ENCODE measurements at regions not wholly inside any gene's neighbourhood (a gene's known extent, or its start where the extent isn't known, plus 50 kb on each side); places are given as distances from the start of the nearest gene placed in this dataset.

DNA sequence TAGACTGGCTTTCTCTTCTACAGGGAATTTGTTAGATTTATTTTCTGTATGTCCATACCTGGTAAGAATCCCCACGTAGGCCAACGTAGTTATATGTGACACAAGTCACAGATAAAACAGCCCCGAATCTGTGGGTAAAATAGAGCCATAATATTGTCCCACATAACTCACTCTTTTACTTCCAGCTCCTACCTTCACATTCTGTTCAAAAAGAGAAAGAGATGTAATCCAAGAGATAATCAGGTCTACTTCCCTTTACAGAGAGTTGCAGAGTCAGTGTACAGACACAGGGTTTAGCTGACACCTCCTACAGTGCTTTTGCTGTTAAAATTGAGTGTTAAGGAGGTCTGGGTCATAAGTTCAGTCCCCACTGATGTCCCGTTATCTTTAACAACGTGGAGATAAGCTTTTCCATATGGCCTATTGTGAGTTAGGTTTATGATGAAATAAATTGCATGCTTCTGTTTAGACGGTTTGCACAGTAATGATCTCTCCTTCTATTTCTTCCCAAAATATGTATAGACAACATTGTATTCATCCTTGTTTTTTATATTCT, 446.5 kb downstream of the ADAMTS20 start:
- BruUV-seq (replicated peaks) = no TSS peak

More for the DNA sequence above, 446.5 kb downstream of the ADAMTS20 start:
- Histone ChIP-seq H3K4me2 (ENCODE audit: insufficient read depth, low read length) (no peak overlapping the region), H2AFZ (ENCODE audit: low read depth, low read length) (peak overlapping the region; percentile 17), H3K79me2 (ENCODE audit: control insufficient read depth, insufficient read depth, low read length) (no peaks in the 10 kb centered on the region), H3K4me1 (ENCODE audit: control insufficient read depth, extremely low read depth, insufficient read depth, low read length) (no peaks in the 10 kb centered on the region), H3K9me3 (replicated peaks; ENCODE audit: control insufficient read depth, insufficient read depth, low read length) (no peaks in the 10 kb centered on the region), H3K27me3 (ENCODE audit: control insufficient read depth in 2 of 2, insufficient read depth in 2 of 2, low read length in 2 of 2) (no peaks in the 10 kb centered on the region), H4K20me1 (replicated peaks; ENCODE audit: control insufficient read depth, extremely low read depth, insufficient read depth, low read length) (no peaks in the 10 kb centered on the region), H3K4me3 (replicated peaks in 1 of 3; ENCODE audit: insufficient read depth in 1 of 3, low read depth in 1 of 3, low read length in 3 of 3) (no peak overlapping the region), H3K9ac (replicated peaks; ENCODE audit: extremely low read depth, insufficient read depth, low read length) (no peak overlapping the region), H3K27ac (ENCODE audit: insufficient read depth, low read depth, low read length) (no peak overlapping the region), H3K9me1 (replicated peaks; ENCODE audit: control insufficient read depth, extremely low read depth, insufficient read depth, low read length) (no peaks in the 10 kb centered on the region), H3K36me3 (ENCODE audit: control insufficient read depth in 2 of 2, extremely low read depth in 1 of 2, insufficient read depth in 2 of 2, low read length in 2 of 2) (no peaks in the 10 kb centered on the region)
- FAIRE-seq (no peak), DNase-seq (ENCODE audit: low read depth, low spot score) (no peak)
- intact Hi-C loops (cut with micrococcal nuclease) = no loop called here
- ChIA-PET POLR2A (no interaction called here), CTCF (interaction anchor here (1.2 kb wide), 1 partner anchor 16 kb away, joined by 3 read pairs; no protein-coding TSS in a partner anchor)
- TF ChIP-seq FOS (IDR thresholded peaks at IDR 0.05; ENCODE audit: borderline replicate concordance, insufficient read depth, low read length) = no peak
- no peak for TF ChIP-seq JUN (IDR thresholded peaks at IDR 0.05; ENCODE audit: borderline replicate concordance, insufficient read depth, insufficient read length, low read depth)
- no peak for TF ChIP-seq EZH2 (IDR thresholded peaks at IDR 0.05; ENCODE audit: borderline replicate concordance, low read depth, low read length, severe bottlenecking)
- TF ChIP-seq MYC (IDR thresholded peaks at IDR 0.05; ENCODE audit: low read depth, low read length) = no peak
- no peak for TF ChIP-seq GATA2 (IDR thresholded peaks at IDR 0.05; ENCODE audit: insufficient read depth, insufficient read length, low read depth, low read length)
- TF ChIP-seq POLR2A (IDR thresholded peaks at IDR 0.05; ENCODE audit: low read depth, low read length) = no peak
- no peak for TF ChIP-seq POLR2AphosphoS5 (IDR thresholded peaks at IDR 0.05; ENCODE audit: insufficient read depth, low read depth, low read length)
- TF ChIP-seq, protein P1, sequence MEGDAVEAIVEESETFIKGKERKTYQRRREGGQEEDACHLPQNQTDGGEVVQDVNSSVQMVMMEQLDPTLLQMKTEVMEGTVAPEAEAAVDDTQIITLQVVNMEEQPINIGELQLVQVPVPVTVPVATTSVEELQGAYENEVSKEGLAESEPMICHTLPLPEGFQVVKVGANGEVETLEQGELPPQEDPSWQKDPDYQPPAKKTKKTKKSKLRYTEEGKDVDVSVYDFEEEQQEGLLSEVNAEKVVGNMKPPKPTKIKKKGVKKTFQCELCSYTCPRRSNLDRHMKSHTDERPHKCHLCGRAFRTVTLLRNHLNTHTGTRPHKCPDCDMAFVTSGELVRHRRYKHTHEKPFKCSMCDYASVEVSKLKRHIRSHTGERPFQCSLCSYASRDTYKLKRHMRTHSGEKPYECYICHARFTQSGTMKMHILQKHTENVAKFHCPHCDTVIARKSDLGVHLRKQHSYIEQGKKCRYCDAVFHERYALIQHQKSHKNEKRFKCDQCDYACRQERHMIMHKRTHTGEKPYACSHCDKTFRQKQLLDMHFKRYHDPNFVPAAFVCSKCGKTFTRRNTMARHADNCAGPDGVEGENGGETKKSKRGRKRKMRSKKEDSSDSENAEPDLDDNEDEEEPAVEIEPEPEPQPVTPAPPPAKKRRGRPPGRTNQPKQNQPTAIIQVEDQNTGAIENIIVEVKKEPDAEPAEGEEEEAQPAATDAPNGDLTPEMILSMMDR (IDR thresholded peaks at IDR 0.05; ENCODE audit: extremely low read depth in 1 of 2, insufficient read depth in 1 of 2, low read depth in 1 of 2, low read length in 2 of 2) = no peak
- TF ChIP-seq, protein P2, sequence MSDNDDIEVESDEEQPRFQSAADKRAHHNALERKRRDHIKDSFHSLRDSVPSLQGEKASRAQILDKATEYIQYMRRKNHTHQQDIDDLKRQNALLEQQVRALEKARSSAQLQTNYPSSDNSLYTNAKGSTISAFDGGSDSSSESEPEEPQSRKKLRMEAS (IDR thresholded peaks at IDR 0.05; ENCODE audit: insufficient read depth, insufficient read length) = no peak
- dilution Hi-C loops (cut with MboI; ENCODE audit: extremely low pct_ligation_motif_present, low sequenced_read_pairs) = no loop called here

Measured in endothelial cell of umbilical vein (primary cell).